NCI-H2227 (cell line): ENCODE measurements at regions not wholly inside any gene's neighbourhood (a gene's known extent, or its start where the extent isn't known, plus 50 kb on each side); places are given as distances from the start of the nearest gene placed in this dataset.

Experiments
- DNase-seq: peaks from one replicate; lab custom pipeline; 2025; ENCODE audit not compliant: unreplicated experiment; lab: John Stamatoyannopoulos, UW

GRCh38 chr2:80858965-80859364 lies 554.4 kb upstream of the LRRTM1 start:
- DNase-seq = no peak

GRCh38 chr2:80856227-80856626 lies 551.7 kb upstream of the LRRTM1 start:
- DNase-seq = no peak

- DNase-seq = no peak
These were observed 550.3 kb upstream of the LRRTM1 start for GRCh38 chr2:80854831-80855230.

GRCh38 chr2:80852808-80853139 lies 548.2 kb upstream of the LRRTM1 start:
- no peak for DNase-seq

GRCh38 chr2:80852079-80852807 lies 547.7 kb upstream of the LRRTM1 start:
- no peak for DNase-seq

GRCh38 chr2:80830891-80831290 lies 526.3 kb upstream of the LRRTM1 start:
- no peak for DNase-seq

- no peak for DNase-seq
These were observed 518.4 kb upstream of the LRRTM1 start for GRCh38 chr2:80822999-80823398.

GRCh38 chr2:80815259-80815658 lies 510.7 kb upstream of the LRRTM1 start:
- no peak for DNase-seq

GRCh38 chr2:80786584-80786983 lies 482.0 kb upstream of the LRRTM1 start:
- DNase-seq = no peak

GRCh38 chr2:80778704-80779103 lies 474.2 kb upstream of the LRRTM1 start:
- DNase-seq = no peak

GRCh38 chr2:80748592-80748991 lies 444.0 kb upstream of the LRRTM1 start:
- DNase-seq = no peak

- no peak for DNase-seq
These were observed 432.5 kb upstream of the LRRTM1 start for GRCh38 chr2:80737047-80737446.

- no peak for DNase-seq
These were observed 420.4 kb upstream of the LRRTM1 start for GRCh38 chr2:80725001-80725400.

GRCh38 chr2:80722803-80723202 lies 418.3 kb upstream of the LRRTM1 start:
- no peak for DNase-seq

- no peak for DNase-seq
These were observed 415.1 kb upstream of the LRRTM1 start for GRCh38 chr2:80719607-80720006.

GRCh38 chr2:80715433-80715832 lies 410.9 kb upstream of the LRRTM1 start:
- no peak for DNase-seq

- no peak for DNase-seq
These were observed 407.4 kb upstream of the LRRTM1 start for GRCh38 chr2:80711915-80712314.

- DNase-seq = no peak
These were observed 402.4 kb upstream of the LRRTM1 start for GRCh38 chr2:80706951-80707350.

GRCh38 chr2:80706541-80706940 lies 402.0 kb upstream of the LRRTM1 start:
- no peak for DNase-seq

GRCh38 chr2:80703532-80703931 lies 399.0 kb upstream of the LRRTM1 start:
- DNase-seq = no peak

GRCh38 chr2:80700961-80701360 lies 396.4 kb upstream of the LRRTM1 start:
- no peak for DNase-seq
